ENCODE measurements at regions not wholly inside any gene's neighbourhood (a gene's known extent, or its start where the extent isn't known, plus 50 kb on each side); places are given as distances from the start of the nearest gene placed in this dataset.

DNA sequence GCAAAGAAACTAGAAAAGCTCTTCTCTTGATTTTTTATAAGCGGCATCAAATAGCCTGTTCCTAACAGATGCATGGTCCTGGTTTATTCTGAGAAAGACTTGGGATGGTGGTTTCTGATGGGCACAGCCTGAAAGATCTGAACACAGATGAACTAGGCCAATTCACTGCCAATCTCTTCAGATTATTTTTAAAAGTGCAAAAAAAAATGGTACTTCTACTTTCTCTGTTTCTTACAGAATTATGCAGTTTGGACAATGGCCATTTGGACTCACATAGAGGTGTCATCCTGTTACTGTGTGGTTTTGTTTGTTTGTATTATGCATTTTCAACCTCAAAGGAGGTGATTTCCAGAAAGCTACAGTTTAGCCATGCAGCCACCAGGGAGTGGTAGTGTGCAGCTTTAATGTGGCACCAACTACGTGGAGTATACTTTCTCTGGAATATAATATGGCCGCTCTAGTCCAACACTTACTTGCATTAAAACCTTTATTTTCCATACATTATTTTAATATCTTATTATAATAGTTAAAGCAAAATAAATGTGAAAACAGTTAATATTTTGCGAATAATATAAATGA lies 469.8 kb upstream of the KIRREL3 start:
- Histone ChIP-seq H3K4me3 (ENCODE audit: low read length) (no peak overlapping the region), H3K4me1 (ENCODE audit: insufficient read depth, low read length) (no peaks in the 10 kb centered on the region), H3K27me3 (ENCODE audit: insufficient read depth, low read length) (no peaks in the 10 kb centered on the region), H3K9me3 (ENCODE audit: low read depth, low read length) (no peaks in the 10 kb centered on the region)

DNA sequence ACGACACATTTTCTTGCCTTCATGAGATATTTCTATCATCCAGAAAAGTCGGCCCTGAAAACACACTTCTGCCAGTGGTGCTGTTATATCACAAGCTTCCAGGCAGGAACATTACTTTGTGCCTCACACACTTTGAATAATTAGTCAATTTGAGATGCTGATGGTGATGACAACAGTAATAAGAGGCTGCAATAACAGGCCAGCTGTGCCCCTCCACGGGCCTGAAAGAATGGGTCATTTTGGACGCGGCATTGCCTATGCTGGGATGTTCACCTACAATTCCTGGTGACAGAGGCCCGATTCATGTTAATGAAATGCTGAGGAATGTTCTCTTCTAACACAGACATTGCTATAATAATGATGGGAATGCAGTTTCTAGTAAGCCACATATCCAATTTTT lies 463.8 kb upstream of the KIRREL3 start:
- Histone ChIP-seq H3K9me3 (ENCODE audit: low read depth, low read length) (no peaks in the 10 kb centered on the region), H3K4me1 (ENCODE audit: insufficient read depth, low read length) (no peaks in the 10 kb centered on the region), H3K4me3 (ENCODE audit: low read length) (no peak overlapping the region), H3K27me3 (ENCODE audit: insufficient read depth, low read length) (no peaks in the 10 kb centered on the region)

DNA sequence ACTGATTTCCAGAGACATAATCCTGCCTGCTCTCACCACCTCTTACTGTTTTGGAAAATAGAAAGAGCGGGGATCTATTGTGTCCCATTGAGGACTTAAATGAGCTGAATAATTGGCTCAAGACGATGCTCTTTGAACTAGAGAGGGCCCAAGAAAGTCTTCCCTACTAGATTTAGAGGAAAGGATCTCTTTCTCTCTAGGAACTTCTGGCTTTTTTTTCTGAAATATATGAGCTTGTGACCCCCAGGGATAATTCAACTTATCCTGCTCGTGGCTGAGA lies 461.4 kb upstream of the KIRREL3 start:
- no peaks in the 10 kb centered on the region for H3K4me1 ChIP-seq (ENCODE audit: insufficient read depth, low read length)
- no peak overlapping the region for H3K4me3 ChIP-seq (ENCODE audit: low read length)
- no peaks in the 10 kb centered on the region for H3K27me3 ChIP-seq (ENCODE audit: insufficient read depth, low read length)
- no peaks in the 10 kb centered on the region for H3K9me3 ChIP-seq (ENCODE audit: low read depth, low read length)

DNA sequence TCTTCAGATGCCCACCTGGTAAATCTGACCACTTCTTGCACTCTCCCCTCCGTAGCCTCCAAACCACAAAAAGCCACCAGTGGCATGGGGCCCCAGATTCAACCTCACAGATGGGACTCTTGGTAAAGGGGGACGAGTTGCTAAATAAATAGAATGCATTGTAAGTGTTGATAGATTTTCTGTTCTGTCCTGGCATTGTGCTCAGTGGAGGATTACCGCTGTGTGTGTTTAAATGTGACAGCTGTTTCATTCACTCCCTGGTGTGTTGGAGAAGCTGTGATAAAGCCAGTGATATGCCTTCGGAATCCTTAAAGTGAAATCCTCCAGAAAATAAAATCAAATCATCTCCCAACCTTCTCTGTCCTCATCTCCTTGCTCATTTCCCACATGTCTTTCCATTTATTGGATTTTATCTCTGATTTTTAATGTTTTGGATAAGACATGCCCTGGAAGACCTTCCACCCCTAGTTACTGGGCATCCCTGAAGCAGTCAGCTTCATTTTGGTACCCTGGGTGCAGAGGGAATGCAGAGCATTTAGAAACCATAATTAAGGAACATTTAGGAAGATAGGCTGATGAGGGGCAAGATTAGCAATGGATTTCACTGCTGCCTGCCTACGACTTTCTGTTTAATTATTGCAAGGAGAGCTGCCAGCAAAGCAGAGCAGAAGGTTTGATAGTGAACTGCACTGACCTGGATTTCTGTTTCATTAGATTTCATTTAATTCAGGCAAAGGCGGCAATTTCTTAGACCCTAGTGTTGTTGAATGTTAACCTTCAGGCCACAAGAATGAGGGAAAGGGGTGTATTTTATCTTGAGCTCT lies 460.9 kb upstream of the KIRREL3 start:
- Histone ChIP-seq H3K27me3 (ENCODE audit: insufficient read depth, low read length) (no peaks in the 10 kb centered on the region), H3K4me3 (ENCODE audit: low read length) (no peak overlapping the region), H3K4me1 (ENCODE audit: insufficient read depth, low read length) (no peaks in the 10 kb centered on the region), H3K9me3 (ENCODE audit: low read depth, low read length) (no peaks in the 10 kb centered on the region)

DNA sequence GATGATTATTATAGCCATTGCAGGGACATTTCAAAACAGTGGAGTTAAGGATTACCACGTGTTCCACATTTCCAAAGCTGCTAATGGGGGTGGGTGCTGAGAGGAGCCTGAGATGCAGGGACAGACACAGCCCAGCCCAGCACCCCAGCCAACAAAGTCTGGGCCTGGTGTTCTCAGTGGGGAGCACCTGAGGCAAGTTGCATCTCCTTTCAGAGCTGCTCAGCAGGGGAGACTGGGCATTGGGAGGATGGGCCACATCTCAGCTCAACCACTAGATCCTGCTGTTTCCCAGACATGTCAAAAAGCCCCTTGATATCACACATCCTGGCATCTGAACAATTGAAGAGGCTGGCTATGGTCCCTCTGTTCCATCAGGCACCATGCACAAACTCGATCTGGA lies 458.0 kb upstream of the KIRREL3 start:
- Histone ChIP-seq H3K27me3 (ENCODE audit: insufficient read depth, low read length) (no peaks in the 10 kb centered on the region), H3K9me3 (ENCODE audit: low read depth, low read length) (no peaks in the 10 kb centered on the region), H3K4me1 (ENCODE audit: insufficient read depth, low read length) (no peaks in the 10 kb centered on the region), H3K4me3 (ENCODE audit: low read length) (no peak overlapping the region)

DNA sequence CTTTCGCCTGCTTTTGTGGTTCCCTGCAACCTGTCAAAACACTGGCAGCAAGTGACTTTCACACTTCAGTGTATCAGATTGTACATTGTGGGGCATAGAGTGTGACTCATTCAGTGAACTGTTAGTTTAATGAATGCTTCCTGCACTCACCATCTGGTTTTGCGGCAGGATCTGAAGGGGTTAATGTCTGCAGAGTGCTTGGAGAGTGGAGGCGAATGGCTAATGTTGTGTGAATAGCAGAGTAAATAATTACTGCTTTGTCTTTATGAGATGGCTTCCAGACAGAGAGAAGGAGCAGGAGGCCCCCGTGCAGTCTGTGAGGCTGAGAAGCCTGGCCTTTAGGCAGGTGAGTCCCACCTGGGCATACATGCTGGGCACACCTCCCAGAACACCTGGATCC lies 454.3 kb upstream of the KIRREL3 start:
- no peaks in the 10 kb centered on the region for H3K9me3 ChIP-seq (ENCODE audit: low read depth, low read length)
- no peak overlapping the region for H3K4me3 ChIP-seq (ENCODE audit: low read length)
- H3K4me1 ChIP-seq (ENCODE audit: insufficient read depth, low read length) = no peaks in the 10 kb centered on the region
- H3K27me3 ChIP-seq (ENCODE audit: insufficient read depth, low read length) = no peaks in the 10 kb centered on the region

DNA sequence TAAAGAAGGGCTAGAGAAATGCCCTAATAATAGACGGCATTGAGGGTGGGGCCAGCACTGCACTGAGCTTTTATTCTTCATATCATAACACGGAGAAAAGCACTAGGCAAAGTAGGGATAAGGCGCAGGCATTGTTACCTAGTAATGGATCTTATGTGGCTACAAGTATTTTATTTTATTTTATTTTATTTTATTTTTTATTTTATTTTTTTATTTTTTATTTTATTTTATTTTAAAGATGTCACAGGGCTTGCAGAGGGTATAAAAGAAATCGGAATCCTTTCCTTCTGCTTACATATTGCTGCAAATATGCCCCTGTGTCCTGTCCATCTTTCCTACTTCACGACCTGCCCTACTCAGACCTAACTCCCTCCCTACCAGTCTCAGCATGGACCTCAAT lies 452.0 kb upstream of the KIRREL3 start:
- no peaks in the 10 kb centered on the region for H3K4me1 ChIP-seq (ENCODE audit: insufficient read depth, low read length)
- no peaks in the 10 kb centered on the region for H3K9me3 ChIP-seq (ENCODE audit: low read depth, low read length)
- no peak overlapping the region for H3K4me3 ChIP-seq (ENCODE audit: low read length)
- no peaks in the 10 kb centered on the region for H3K27me3 ChIP-seq (ENCODE audit: insufficient read depth, low read length)

DNA sequence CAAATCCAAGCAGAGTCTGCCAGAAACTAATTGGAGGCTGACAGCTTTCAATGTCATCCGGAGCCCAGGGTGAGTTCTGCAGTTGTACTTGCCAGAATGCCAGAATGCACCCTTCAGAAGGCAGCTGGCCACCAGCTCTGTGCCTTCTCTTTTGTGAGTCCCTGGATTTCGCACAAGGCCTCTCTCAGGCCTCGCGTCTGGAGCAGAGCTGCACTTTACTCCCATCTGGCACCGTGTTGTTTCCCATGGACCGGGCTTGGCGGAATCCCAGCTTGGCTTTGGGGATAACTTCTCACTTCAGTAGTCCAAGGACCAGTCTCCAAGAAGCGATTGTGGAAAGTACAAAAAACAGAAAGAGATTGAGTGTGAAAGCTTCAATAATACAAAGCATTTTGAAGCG lies 451.3 kb upstream of the KIRREL3 start:
- Histone ChIP-seq H3K9me3 (ENCODE audit: low read depth, low read length) (no peaks in the 10 kb centered on the region), H3K27me3 (ENCODE audit: insufficient read depth, low read length) (no peaks in the 10 kb centered on the region), H3K4me3 (ENCODE audit: low read length) (no peak overlapping the region), H3K4me1 (ENCODE audit: insufficient read depth, low read length) (no peaks in the 10 kb centered on the region)

DNA sequence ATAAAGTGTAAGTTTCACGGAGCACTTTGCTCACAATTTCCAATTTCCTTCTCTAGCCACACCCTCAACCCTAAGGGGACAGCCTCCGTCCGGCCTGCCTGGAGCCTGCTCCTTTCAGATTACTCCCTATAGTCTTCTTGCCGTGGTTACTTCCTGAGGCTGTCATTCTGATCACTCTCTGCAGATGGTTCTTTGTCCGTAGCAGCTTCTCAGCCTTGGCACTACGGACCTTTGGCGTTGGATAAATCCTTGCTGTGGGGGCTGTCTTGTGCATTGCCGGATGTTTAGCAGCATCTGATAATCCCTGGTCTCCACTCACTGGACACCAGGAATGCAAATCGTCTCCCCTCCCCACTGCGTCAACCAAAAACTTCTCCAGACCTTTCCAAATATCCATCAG lies 447.5 kb upstream of the KIRREL3 start:
- no peaks in the 10 kb centered on the region for H3K4me1 ChIP-seq (ENCODE audit: insufficient read depth, low read length)
- H3K27me3 ChIP-seq (ENCODE audit: insufficient read depth, low read length) = no peaks in the 10 kb centered on the region
- H3K4me3 ChIP-seq (ENCODE audit: low read length) = no peak overlapping the region
- H3K9me3 ChIP-seq (ENCODE audit: low read depth, low read length) = no peaks in the 10 kb centered on the region

DNA sequence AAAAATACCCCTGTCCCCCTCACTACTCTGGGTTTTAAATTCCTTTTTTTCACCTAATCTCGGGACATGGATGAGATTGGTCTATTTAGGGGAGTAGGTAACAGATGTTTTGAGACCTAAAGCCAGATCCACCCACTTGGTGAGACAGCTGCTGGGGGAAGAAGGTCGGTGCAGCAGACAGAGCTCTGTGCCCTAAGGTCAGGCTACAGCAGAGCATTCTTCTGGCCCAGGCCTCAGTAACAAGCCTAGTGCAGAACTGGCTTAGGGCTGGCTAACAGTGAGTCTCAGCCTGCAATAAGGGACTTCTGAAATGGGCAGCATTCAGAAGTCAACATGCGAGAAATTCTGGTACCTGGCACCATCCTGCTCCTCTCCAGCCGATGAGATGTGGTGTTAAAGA lies 444.9 kb upstream of the KIRREL3 start:
- H3K4me1 ChIP-seq (ENCODE audit: insufficient read depth, low read length) = no peaks in the 10 kb centered on the region
- H3K9me3 ChIP-seq (ENCODE audit: low read depth, low read length) = no peaks in the 10 kb centered on the region
- no peak overlapping the region for H3K4me3 ChIP-seq (ENCODE audit: low read length)
- no peaks in the 10 kb centered on the region for H3K27me3 ChIP-seq (ENCODE audit: insufficient read depth, low read length)

DNA sequence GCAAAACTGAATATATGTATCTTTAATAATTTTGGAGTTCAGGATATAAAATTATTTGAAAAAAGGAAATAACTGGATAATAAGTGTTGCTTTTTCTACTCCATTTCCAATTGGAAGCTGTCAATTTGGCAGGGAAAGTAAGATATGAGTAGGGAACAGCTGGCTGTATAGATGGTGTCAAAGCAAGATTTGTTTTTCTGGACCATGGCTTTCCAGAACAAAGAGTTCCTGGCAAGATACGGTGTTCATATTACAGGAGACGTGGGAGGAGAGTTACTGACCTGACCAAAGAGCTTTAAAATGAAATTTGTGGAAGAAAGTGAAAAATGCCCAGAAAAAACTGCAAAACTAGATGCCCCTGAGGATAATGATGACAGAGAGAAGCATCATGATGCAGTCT lies 442.7 kb upstream of the KIRREL3 start:
- Histone ChIP-seq H3K9me3 (ENCODE audit: low read depth, low read length) (no peaks in the 10 kb centered on the region), H3K27me3 (ENCODE audit: insufficient read depth, low read length) (no peaks in the 10 kb centered on the region), H3K4me3 (ENCODE audit: low read length) (no peak overlapping the region), H3K4me1 (ENCODE audit: insufficient read depth, low read length) (no peaks in the 10 kb centered on the region)

DNA sequence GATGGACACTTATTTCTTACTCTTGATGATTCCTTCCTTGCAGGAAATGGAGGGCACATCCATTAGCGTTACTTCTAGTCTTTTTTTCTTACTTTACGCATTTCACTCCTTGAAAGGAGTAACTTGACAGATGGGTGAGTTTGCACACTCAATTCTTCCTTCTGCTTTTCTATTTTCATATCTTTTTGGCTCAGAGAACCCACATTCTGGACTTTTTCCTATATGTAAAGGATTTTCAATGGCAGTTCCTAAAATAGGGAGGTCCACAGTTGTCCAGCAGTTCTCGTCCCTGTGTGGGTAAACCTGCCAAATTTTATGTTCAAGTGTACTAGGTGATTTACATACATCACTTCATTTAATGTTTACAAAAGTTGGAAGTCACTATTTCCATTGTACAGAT lies 440.0 kb upstream of the KIRREL3 start:
- no peaks in the 10 kb centered on the region for H3K4me1 ChIP-seq (ENCODE audit: insufficient read depth, low read length)
- no peak overlapping the region for H3K4me3 ChIP-seq (ENCODE audit: low read length)
- H3K9me3 ChIP-seq (ENCODE audit: low read depth, low read length) = no peaks in the 10 kb centered on the region
- no peaks in the 10 kb centered on the region for H3K27me3 ChIP-seq (ENCODE audit: insufficient read depth, low read length)

DNA sequence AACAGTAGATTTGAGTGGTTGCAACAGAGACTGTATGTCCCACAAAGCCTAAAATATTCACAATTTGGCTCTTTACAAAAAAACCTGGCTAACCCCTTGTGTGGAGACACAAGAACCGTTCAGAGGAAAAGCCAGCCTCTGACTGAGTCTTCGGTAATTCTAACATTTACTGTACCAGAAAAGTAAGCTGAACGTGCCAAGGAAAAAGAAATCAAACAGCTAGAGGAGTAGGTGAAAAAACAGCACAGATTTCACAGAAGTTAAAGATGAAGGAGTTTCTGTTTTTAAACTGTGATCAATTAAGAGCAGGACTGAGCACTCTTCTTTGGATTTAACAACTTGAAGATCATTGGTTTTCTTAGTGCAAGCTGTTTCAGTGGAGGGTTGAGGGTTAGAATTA lies 424.7 kb upstream of the KIRREL3 start:
- no peaks in the 10 kb centered on the region for H3K27me3 ChIP-seq (ENCODE audit: insufficient read depth, low read length)
- H3K4me3 ChIP-seq (ENCODE audit: low read length) = no peak overlapping the region
- H3K9me3 ChIP-seq (ENCODE audit: low read depth, low read length) = no peaks in the 10 kb centered on the region
- no peaks in the 10 kb centered on the region for H3K4me1 ChIP-seq (ENCODE audit: insufficient read depth, low read length)

DNA sequence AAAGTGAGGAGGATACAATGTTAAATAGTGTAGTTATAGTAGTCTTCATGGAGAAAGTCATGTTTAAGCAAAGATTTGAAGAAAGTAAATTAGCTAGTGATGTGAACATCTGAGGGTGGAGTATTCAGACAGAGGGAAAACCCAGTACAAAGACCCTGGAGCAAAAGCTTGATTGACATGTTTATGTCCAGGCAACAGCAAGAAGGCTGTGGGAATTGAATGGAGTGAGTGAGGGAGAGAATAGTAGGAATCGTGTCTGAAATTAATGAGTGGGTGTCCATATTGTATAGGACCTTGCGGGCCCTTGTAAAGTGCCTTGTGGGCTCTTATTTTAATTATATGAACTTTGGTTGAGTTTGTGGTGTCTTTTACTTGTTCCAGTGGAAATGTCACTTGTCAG lies 424.1 kb upstream of the KIRREL3 start:
- H3K4me3 ChIP-seq (ENCODE audit: low read length) = no peak overlapping the region
- no peaks in the 10 kb centered on the region for H3K9me3 ChIP-seq (ENCODE audit: low read depth, low read length)
- H3K4me1 ChIP-seq (ENCODE audit: insufficient read depth, low read length) = no peaks in the 10 kb centered on the region
- no peaks in the 10 kb centered on the region for H3K27me3 ChIP-seq (ENCODE audit: insufficient read depth, low read length)

DNA sequence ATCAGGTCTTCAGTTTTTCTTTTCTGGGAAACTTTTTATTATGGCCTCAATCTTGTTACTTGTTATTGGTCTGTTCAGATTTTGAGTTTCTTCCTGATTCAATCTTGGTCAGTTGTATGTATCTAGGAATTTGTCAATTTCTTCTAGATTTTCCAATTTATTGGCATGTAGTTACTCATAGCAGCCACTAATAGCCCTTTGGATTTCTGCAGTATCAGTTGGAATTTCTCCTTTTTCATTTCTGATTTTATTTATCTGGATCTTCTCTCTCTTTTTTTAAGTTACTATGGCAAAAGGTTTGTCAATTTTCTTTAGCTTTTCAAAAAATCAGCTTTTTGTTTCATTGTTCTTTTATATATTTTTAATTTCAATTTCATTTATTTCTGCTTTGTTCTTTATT lies 419.6 kb upstream of the KIRREL3 start:
- no peaks in the 10 kb centered on the region for H3K27me3 ChIP-seq (ENCODE audit: insufficient read depth, low read length)
- H3K4me3 ChIP-seq (ENCODE audit: low read length) = no peak overlapping the region
- H3K9me3 ChIP-seq (ENCODE audit: low read depth, low read length) = no peaks in the 10 kb centered on the region
- H3K4me1 ChIP-seq (ENCODE audit: insufficient read depth, low read length) = no peaks in the 10 kb centered on the region

DNA sequence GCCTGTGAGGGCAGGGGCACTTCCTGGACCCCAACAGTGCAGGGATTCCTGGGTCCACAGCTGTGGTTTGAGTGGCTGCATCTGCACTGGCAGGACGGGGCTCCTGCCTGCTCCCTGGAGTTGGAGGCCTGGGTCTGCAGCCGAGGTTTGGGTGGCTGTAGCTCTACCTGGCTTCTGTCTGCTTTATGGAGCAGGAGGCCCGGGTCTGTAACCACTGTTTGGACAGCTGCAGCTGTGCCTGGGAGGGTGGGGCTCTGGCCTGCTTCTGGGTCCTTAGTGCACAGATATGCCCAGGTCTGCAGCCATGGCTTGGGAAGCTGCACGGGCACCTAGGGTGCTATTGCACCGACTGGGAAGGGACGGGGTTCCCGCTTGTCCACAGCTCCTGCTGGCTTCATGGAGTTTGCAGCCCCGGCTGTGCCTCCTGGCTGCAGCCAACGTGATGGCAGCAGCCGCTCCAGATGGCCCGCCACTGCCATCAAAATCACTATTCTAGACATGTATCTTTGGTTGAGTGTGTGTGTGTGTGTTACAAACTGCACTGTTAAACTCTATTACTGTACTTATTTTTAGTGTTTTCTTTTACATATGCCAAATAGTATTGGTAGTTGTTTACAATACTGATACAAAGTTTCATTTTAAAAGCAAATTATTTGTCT lies 412.3 kb upstream of the KIRREL3 start:
- Histone ChIP-seq H3K4me3 (ENCODE audit: low read length) (no peak overlapping the region), H3K4me1 (ENCODE audit: insufficient read depth, low read length) (no peaks in the 10 kb centered on the region), H3K27me3 (ENCODE audit: insufficient read depth, low read length) (no peaks in the 10 kb centered on the region), H3K9me3 (ENCODE audit: low read depth, low read length) (no peaks in the 10 kb centered on the region)

All from mononuclear cell (primary cell).